HCT116 (cell line): ENCODE measurements at regions not wholly inside any gene's neighbourhood (a gene's known extent, or its start where the extent isn't known, plus 50 kb on each side); places are given as distances from the start of the nearest gene placed in this dataset.

Experiments
- CTCF ChIP-seq, 3 experiments: fragments of 200-600 bp in 1 of 3; sonication (generic) in 1 of 3; IDR thresholded peaks in 2 of 3; conservative IDR thresholded peaks in 1 of 3; 2 replicates each; pipeline ENCODE4 v1.5.1; 2012 to 2017; ENCODE audit warnings: low read depth in 2 of 3, low read length in 2 of 3, antibody characterized with exemption in 1 of 3, borderline replicate concordance in 1 of 3, control low read depth in 1 of 3, mild to moderate bottlenecking in 1 of 3, mixed read lengths in 1 of 3, mixed run types in 1 of 3, moderate library complexity in 1 of 3; ENCODE audit not compliant: insufficient read depth in 1 of 3
- EGR1 ChIP-seq: IDR thresholded peaks from 2 replicates; pipeline ENCODE4 v1.6.1; 2012; ENCODE audit warnings: low read depth
- ELF1 ChIP-seq: IDR thresholded peaks from 2 replicates; pipeline ENCODE4 v1.6.1; 2012; ENCODE audit warnings: low read depth, borderline replicate concordance
- EZH2 ChIP-seq: fragments of 200-600 bp; sonication (generic); IDR thresholded peaks from 2 replicates; pipeline ENCODE4 v1.6.1; 2017; ENCODE audit warnings: antibody characterized with exemption, mixed run types
- EZH2phosphoT487 ChIP-seq: fragments of 200-600 bp; IDR thresholded peaks from 2 replicates; pipeline ENCODE4 v1.6.1; 2018; ENCODE audit warnings: antibody characterized with exemption, borderline replicate concordance
- JUND ChIP-seq: IDR thresholded peaks from 2 replicates; pipeline ENCODE4 v1.6.1; 2012
- POLR2A ChIP-seq: IDR thresholded peaks from 2 replicates; pipeline ENCODE4 v1.7.0; 2011; ENCODE audit warnings: borderline replicate concordance; ENCODE audit not compliant: insufficient read depth, insufficient read length; ENCODE audit errors: extremely low read depth
- POLR2AphosphoS5 ChIP-seq: IDR thresholded peaks from 2 replicates; pipeline ENCODE4 v1.6.1; 2011; ENCODE audit warnings: mild to moderate bottlenecking, low read depth, low read length, moderate library complexity
- RAD21 ChIP-seq: IDR thresholded peaks from 2 replicates; pipeline ENCODE4 v1.6.1; 2012; ENCODE audit warnings: low read depth, mild to moderate bottlenecking
- REST ChIP-seq: IDR thresholded peaks from 2 replicates; pipeline ENCODE4 v1.6.1; 2012; ENCODE audit warnings: low read depth
- TCF7L2 ChIP-seq: IDR thresholded peaks from 2 replicates; pipeline ENCODE4 v1.7.0; 2011; ENCODE audit warnings: borderline replicate concordance, inconsistent platforms; ENCODE audit not compliant: insufficient read depth, insufficient read length; ENCODE audit errors: extremely low read depth

DNA sequence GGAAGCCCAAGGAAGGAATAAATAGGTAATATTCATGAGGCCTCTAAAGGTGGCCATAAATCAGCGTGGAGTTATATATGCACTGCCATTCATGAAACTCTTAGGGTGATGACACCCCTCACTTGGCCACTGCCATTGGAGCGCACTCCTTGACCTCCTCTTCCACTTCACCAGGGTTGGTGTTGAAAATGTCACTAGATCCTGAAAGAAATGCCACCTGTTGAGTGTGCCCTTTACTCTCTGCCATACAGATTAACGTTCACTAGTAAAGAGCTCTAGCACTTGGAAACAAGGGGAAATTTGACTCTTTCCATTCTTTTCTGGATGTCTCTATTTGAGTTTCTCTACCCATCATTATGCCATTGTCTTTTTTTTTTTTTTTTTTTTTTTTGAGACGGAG is 83.5 kb upstream of the GREM2 start:
- no peak for TF ChIP-seq CTCF (IDR thresholded peaks at IDR 0.05 in 2 of 3, conservative IDR thresholded peaks at IDR 0.05 in 1 of 3; ENCODE audit: borderline replicate concordance in 1 of 3, insufficient read depth in 1 of 3, low read depth in 2 of 3, low read length in 2 of 3)
- TF ChIP-seq POLR2AphosphoS5 = no peak
- no peak for TF ChIP-seq ELF1
- no peak for TF ChIP-seq EZH2phosphoT487
- TF ChIP-seq TCF7L2 = no peak
- no peak for TF ChIP-seq REST
- TF ChIP-seq EZH2 = no peak
- TF ChIP-seq POLR2A = no peak
- TF ChIP-seq EGR1 = no peak
- TF ChIP-seq JUND = no peak
- TF ChIP-seq RAD21 = no peak
